GM12892 (cell line): ENCODE measurements at regions not wholly inside any gene's neighbourhood (a gene's known extent, or its start where the extent isn't known, plus 50 kb on each side); places are given as distances from the start of the nearest gene placed in this dataset.
A peak's percentile ranks its signal among the peaks of the same experiment; 100 is the strongest.

ENCODE experiments used
- DNase-seq: peaks from one replicate; pipeline ENCODE4 v3.0.0; 2011; ENCODE audit not compliant: insufficient read length
- FAIRE-seq: peaks from 2 replicates; lab custom pipeline; 2011; peaks lifted over from hg19 to GRCh38; lab: Jason Lieb, UNC
- POLR2A ChIP-seq: IDR thresholded peaks from 2 replicates; pipeline ENCODE4 v1.6.1; 2011; ENCODE audit warnings: low read depth, low read length, control low read depth
- POLR2AphosphoS5 ChIP-seq: IDR thresholded peaks from 2 replicates; pipeline ENCODE4 v1.6.1; 2011; ENCODE audit warnings: low read depth, low read length, control low read depth
- TAF1 ChIP-seq: IDR thresholded peaks from 2 replicates; pipeline ENCODE4 v1.6.1; 2011; ENCODE audit warnings: low read depth, mild to moderate bottlenecking, control low read depth, low read length, borderline replicate concordance

- DNase-seq (no peak), FAIRE-seq (no peak)
Observed at GRCh38 chr9:87801013-87801412, 75.1 kb downstream of the CTSL start.

DNA sequence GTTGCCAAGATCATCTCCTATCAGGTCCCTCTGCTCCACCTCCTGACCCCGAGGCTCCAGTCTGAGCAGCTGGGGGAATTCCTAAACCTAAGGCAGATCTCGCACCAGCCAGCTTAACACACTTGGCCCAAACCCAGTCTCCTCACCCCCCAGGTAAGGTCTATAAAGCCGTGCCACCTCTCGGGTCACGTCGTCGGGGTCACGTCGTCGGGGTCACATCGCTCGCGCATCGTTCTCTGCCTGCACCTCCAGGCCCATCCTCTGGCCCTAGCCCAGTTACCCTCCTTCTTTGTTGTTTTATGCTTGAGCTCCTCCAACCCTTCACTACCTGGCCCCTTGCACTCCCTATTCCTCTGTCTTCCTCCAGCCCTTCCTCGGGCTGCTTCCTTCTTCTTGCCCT is 77.2 kb downstream of the CTSL start:
- TF ChIP-seq POLR2AphosphoS5 = no peak
- no peak for TF ChIP-seq TAF1
- no peak for TF ChIP-seq POLR2A
- DNase-seq (no peak), FAIRE-seq (peak; percentile 77)

More at GRCh38 chr9:87801013-87801412, 75.1 kb downstream of the CTSL start:
- TF ChIP-seq POLR2A (no peak), TAF1 (no peak), POLR2AphosphoS5 (no peak)

- FAIRE-seq (no peak), DNase-seq (no peak)
- TF ChIP-seq POLR2A = no peak
- TF ChIP-seq TAF1 = no peak
- TF ChIP-seq POLR2AphosphoS5 = no peak
Observed at GRCh38 chr9:87803623-87804345, 77.9 kb downstream of the CTSL start.

- TF ChIP-seq POLR2AphosphoS5 = no peak
- no peak for TF ChIP-seq TAF1
- DNase-seq (no peak), FAIRE-seq (no peak)
Observed at GRCh38 chr9:87805259-87805658, 77.4 kb upstream of the SPATA31E1 start.

- DNase-seq (no peak), FAIRE-seq (no peak)
- TF ChIP-seq POLR2A (no peak), TAF1 (no peak), POLR2AphosphoS5 (no peak)
Observed at GRCh38 chr9:87810008-87810407, 72.7 kb upstream of the SPATA31E1 start.

GRCh38 chr9:87810679-87811178 is 71.9 kb upstream of the SPATA31E1 start:
- TF ChIP-seq POLR2A (no peak), POLR2AphosphoS5 (no peak), TAF1 (no peak)
- FAIRE-seq (no peak), DNase-seq (no peak)

- DNase-seq = no peak
- TF ChIP-seq TAF1 (no peak), POLR2A (no peak), POLR2AphosphoS5 (no peak)
- FAIRE-seq = no peak
Observed at GRCh38 chr9:87812375-87813118, 70.1 kb upstream of the SPATA31E1 start.

GRCh38 chr9:87813119-87813463 is 69.6 kb upstream of the SPATA31E1 start:
- DNase-seq = no peak
- no peak for TF ChIP-seq TAF1
- TF ChIP-seq POLR2AphosphoS5 = no peak
- TF ChIP-seq POLR2A = no peak
- FAIRE-seq = no peak

GRCh38 chr9:87816036-87816435 is 66.6 kb upstream of the SPATA31E1 start:
- FAIRE-seq = no peak

GRCh38 chr9:87818308-87818707 is 64.4 kb upstream of the SPATA31E1 start:
- FAIRE-seq (no peak), DNase-seq (no peak)
- TF ChIP-seq TAF1 (no peak), POLR2AphosphoS5 (no peak), POLR2A (no peak)

More at GRCh38 chr9:87816036-87816435, 66.6 kb upstream of the SPATA31E1 start:
- no peak for TF ChIP-seq TAF1
- TF ChIP-seq POLR2A = no peak
- no peak for TF ChIP-seq POLR2AphosphoS5
- DNase-seq = no peak

DNA sequence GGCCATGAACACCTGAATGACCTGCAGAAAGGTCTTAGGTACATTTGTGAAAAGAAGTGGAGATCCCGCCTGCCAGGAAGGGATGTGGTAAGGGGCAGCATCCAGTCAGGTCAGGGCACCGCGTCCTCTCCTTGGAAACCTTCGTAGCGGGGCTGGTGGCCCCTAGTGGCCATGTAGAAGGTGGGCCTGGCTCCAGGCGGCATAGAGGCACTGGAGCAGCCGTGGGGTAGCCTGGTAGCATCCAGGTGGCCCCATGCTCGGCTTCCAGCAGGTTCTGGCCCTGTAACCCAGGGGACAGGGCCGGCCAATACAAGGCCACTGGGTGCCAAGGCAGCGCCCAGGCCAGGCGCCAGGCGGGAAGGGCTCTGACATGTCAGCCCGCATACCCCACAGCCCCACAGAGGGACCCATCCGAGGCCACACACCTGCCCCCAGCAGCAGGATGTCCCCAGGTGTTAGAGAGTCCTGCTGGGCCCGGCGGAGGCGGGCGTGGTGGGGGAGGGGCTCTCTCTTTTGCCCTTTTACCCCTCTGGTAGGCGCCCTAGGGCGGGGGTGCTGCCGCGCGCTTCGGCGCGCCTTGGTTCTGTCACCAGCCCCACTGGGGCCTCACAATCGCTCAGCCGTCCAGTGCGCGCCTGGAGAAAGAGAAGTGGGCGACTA is 58.3 kb upstream of the SPATA31E1 start:
- FAIRE-seq (no peak), DNase-seq (no peak)
- TF ChIP-seq POLR2AphosphoS5 (no peak), POLR2A (no peak), TAF1 (no peak)
